K562 (cell line): ENCODE measurements at regions not wholly inside any gene's neighbourhood (a gene's known extent, or its start where the extent isn't known, plus 50 kb on each side); places are given as distances from the start of the nearest gene placed in this dataset.

Experiments used
- KAT8 ChIP-seq: fragments of 450-650 bp; IDR thresholded peaks from 2 replicates; pipeline ENCODE4 v1.6.1; 2016; ENCODE audit warnings: low read depth, mild to moderate bottlenecking
- PHB ChIP-seq: fragments of 250-450 bp; sonication (Bioruptor Pico); IDR thresholded peaks from 2 replicates; pipeline ENCODE4 v1.5.0; 2021
- PML ChIP-seq: IDR thresholded peaks from 2 replicates; pipeline ENCODE4 v1.6.1; 2012; ENCODE audit warnings: low read length, inconsistent platforms
- PRMT5 ChIP-seq: sonication (generic); formaldehyde crosslinking; IDR thresholded peaks from 2 replicates; pipeline ENCODE4 v1.5.0; 2020; ENCODE audit warnings: missing genetic modification reagents
- ZNF232 ChIP-seq: sonication (generic); formaldehyde crosslinking; IDR thresholded peaks from 2 replicates; pipeline ENCODE4 v1.8.0; 2022; ENCODE audit warnings: mild to moderate bottlenecking, missing genetic modification reagents
- TF ChIP-seq, protein P1 (sequence below): fragments of 250-450 bp; sonication (Bioruptor Pico); IDR thresholded peaks from 2 replicates; pipeline ENCODE4 v1.4.0; 2020
- TF ChIP-seq, protein P2 (sequence below): fragments of 250-450 bp; sonication (Bioruptor Pico); IDR thresholded peaks from 2 replicates; pipeline ENCODE4 v1.5.0; 2021
- TF ChIP-seq, protein P3 (sequence below): sonication (generic); formaldehyde crosslinking; IDR thresholded peaks from 2 replicates; pipeline ENCODE4 v1.8.0; 2023; ENCODE audit warnings: mild to moderate bottlenecking, missing genetic modification reagents
- TF ChIP-seq, protein P4 (sequence below), 2 experiments: IDR thresholded peaks; 2 replicates each; pipeline ENCODE4 v1.6.1; 2011; ENCODE audit warnings: borderline replicate concordance in 1 of 2, control low read depth in 1 of 2, low read depth in 1 of 2, low read length in 1 of 2, mild to moderate bottlenecking in 1 of 2, mixed read lengths in 1 of 2, moderate library complexity in 1 of 2; ENCODE audit not compliant: insufficient read depth in 1 of 2, insufficient read length in 1 of 2, poor library complexity in 1 of 2, severe bottlenecking in 1 of 2; ENCODE audit errors: extremely low read depth in 1 of 2

DNA sequence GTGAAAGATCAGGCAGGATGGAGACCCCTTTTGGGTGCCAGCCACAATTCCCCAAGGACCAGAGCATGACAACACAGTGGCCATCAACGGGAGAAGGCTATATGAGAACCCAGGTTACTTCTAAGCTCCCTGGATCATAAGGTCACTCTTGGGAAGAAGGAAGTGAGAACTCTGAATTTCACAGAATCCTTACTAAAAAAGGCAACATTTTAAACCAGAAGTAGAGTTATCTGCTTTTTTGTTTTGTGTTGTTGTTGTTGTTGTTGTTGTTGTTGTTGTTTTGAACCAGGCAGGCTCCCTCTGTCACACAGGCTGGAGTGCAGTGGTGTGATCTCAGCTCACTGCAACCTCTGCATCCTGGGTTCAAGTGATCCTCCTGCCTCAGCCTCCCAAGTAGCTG, 107.4 kb upstream of the TNFAIP3 start (continued):
- TF ChIP-seq, protein P1, sequence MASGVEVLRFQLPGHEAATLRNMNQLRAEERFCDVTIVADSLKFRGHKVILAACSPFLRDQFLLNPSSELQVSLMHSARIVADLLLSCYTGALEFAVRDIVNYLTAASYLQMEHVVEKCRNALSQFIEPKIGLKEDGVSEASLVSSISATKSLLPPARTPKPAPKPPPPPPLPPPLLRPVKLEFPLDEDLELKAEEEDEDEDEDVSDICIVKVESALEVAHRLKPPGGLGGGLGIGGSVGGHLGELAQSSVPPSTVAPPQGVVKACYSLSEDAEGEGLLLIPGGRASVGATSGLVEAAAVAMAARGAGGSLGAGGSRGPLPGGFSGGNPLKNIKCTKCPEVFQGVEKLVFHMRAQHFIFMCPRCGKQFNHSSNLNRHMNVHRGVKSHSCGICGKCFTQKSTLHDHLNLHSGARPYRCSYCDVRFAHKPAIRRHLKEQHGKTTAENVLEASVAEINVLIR, result no peak
- TF ChIP-seq PML, result no peak
- TF ChIP-seq, protein P2, sequence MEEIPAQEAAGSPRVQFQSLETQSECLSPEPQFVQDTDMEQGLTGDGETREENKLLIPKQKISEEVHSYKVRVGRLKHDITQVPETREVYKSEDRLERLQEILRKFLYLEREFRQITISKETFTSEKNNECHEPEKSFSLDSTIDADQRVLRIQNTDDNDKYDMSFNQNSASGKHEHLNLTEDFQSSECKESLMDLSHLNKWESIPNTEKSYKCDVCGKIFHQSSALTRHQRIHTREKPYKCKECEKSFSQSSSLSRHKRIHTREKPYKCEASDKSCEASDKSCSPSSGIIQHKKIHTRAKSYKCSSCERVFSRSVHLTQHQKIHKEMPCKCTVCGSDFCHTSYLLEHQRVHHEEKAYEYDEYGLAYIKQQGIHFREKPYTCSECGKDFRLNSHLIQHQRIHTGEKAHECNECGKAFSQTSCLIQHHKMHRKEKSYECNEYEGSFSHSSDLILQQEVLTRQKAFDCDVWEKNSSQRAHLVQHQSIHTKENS (CRISPR knock-in tag), result no peak
- no peak for TF ChIP-seq ZNF232
- TF ChIP-seq, protein P3, sequence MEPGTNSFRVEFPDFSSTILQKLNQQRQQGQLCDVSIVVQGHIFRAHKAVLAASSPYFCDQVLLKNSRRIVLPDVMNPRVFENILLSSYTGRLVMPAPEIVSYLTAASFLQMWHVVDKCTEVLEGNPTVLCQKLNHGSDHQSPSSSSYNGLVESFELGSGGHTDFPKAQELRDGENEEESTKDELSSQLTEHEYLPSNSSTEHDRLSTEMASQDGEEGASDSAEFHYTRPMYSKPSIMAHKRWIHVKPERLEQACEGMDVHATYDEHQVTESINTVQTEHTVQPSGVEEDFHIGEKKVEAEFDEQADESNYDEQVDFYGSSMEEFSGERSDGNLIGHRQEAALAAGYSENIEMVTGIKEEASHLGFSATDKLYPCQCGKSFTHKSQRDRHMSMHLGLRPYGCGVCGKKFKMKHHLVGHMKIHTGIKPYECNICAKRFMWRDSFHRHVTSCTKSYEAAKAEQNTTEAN (CRISPR knock-in tag), result no peak
- TF ChIP-seq PHB, result no peak
- no peak for TF ChIP-seq PRMT5 (CRISPR knock-in tag)
- TF ChIP-seq, protein P4, sequence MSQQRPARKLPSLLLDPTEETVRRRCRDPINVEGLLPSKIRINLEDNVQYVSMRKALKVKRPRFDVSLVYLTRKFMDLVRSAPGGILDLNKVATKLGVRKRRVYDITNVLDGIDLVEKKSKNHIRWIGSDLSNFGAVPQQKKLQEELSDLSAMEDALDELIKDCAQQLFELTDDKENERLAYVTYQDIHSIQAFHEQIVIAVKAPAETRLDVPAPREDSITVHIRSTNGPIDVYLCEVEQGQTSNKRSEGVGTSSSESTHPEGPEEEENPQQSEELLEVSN (IDR thresholded peaks at IDR 0.05; ENCODE audit: borderline replicate concordance in 1 of 2, extremely low read depth in 1 of 2, insufficient read depth in 1 of 2, insufficient read length in 1 of 2, low read depth in 1 of 2, low read length in 1 of 2, poor library complexity in 1 of 2, severe bottlenecking in 1 of 2), result no peak
- no peak for TF ChIP-seq KAT8
